HL-60 (cell line): ENCODE measurements at regions not wholly inside any gene's neighbourhood (a gene's known extent, or its start where the extent isn't known, plus 50 kb on each side); places are given as distances from the start of the nearest gene placed in this dataset.

Source experiments
- CTCF ChIP-seq: IDR thresholded peaks from one replicate; pipeline ENCODE4 v1.5.1; 2011; ENCODE audit warnings: low read length, control low read depth, inconsistent platforms; ENCODE audit not compliant: insufficient read depth
- GABPA ChIP-seq: IDR thresholded peaks from 2 replicates; pipeline ENCODE4 v1.6.1; 2012; ENCODE audit warnings: low read depth
- POLR2AphosphoS5 ChIP-seq: IDR thresholded peaks from 2 replicates; pipeline ENCODE4 v1.6.1; 2012; ENCODE audit warnings: low read depth
- REST ChIP-seq: IDR thresholded peaks from 2 replicates; pipeline ENCODE4 v1.6.1; 2012; ENCODE audit warnings: low read depth; ENCODE audit not compliant: insufficient replicate concordance
- SPI1 ChIP-seq: IDR thresholded peaks from 2 replicates; pipeline ENCODE4 v1.6.1; 2012; ENCODE audit warnings: low read depth, mild to moderate bottlenecking, borderline replicate concordance

- TF ChIP-seq CTCF, result no peak
- TF ChIP-seq REST, result no peak
- no peak for TF ChIP-seq POLR2AphosphoS5
- TF ChIP-seq GABPA, result no peak
- no peak for TF ChIP-seq SPI1
Observed at GRCh38 chr6:74853991-74854390, 351.9 kb downstream of the COL12A1 start.
